Astrocyte (in vitro differentiated cells and primary cell): ENCODE measurements at regions not wholly inside any gene's neighbourhood (a gene's known extent, or its start where the extent isn't known, plus 50 kb on each side); places are given as distances from the start of the nearest gene placed in this dataset.

ENCODE experiments used
- EZH2 ChIP-seq: IDR thresholded peaks from 2 replicates; pipeline ENCODE4 v1.6.1; 2012; ENCODE audit warnings: mild to moderate bottlenecking, low read length, inconsistent platforms; ENCODE audit not compliant: insufficient read depth
- TF ChIP-seq, protein P1 (sequence below): IDR thresholded peaks from 2 replicates; pipeline ENCODE4 v1.5.1; 2011; ENCODE audit warnings: low read depth, mild to moderate bottlenecking, inconsistent platforms, low read length, moderate library complexity; ENCODE audit not compliant: insufficient read depth

- TF ChIP-seq, protein P1, sequence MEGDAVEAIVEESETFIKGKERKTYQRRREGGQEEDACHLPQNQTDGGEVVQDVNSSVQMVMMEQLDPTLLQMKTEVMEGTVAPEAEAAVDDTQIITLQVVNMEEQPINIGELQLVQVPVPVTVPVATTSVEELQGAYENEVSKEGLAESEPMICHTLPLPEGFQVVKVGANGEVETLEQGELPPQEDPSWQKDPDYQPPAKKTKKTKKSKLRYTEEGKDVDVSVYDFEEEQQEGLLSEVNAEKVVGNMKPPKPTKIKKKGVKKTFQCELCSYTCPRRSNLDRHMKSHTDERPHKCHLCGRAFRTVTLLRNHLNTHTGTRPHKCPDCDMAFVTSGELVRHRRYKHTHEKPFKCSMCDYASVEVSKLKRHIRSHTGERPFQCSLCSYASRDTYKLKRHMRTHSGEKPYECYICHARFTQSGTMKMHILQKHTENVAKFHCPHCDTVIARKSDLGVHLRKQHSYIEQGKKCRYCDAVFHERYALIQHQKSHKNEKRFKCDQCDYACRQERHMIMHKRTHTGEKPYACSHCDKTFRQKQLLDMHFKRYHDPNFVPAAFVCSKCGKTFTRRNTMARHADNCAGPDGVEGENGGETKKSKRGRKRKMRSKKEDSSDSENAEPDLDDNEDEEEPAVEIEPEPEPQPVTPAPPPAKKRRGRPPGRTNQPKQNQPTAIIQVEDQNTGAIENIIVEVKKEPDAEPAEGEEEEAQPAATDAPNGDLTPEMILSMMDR = no peak
- no peak for TF ChIP-seq EZH2
Measured at GRCh38 chr5:109605207-109605730, 84.5 kb upstream of the MAN2A1 start.
